GM12801 (cell line): ENCODE measurements at regions not wholly inside any gene's neighbourhood (a gene's known extent, or its start where the extent isn't known, plus 50 kb on each side); places are given as distances from the start of the nearest gene placed in this dataset.

Source experiments
- TF ChIP-seq, protein P1 (sequence below): IDR thresholded peaks from one replicate; pipeline ENCODE4 v1.5.1; 2011; ENCODE audit warnings: control low read depth; ENCODE audit not compliant: insufficient read length; ENCODE audit errors: extremely low read depth

DNA sequence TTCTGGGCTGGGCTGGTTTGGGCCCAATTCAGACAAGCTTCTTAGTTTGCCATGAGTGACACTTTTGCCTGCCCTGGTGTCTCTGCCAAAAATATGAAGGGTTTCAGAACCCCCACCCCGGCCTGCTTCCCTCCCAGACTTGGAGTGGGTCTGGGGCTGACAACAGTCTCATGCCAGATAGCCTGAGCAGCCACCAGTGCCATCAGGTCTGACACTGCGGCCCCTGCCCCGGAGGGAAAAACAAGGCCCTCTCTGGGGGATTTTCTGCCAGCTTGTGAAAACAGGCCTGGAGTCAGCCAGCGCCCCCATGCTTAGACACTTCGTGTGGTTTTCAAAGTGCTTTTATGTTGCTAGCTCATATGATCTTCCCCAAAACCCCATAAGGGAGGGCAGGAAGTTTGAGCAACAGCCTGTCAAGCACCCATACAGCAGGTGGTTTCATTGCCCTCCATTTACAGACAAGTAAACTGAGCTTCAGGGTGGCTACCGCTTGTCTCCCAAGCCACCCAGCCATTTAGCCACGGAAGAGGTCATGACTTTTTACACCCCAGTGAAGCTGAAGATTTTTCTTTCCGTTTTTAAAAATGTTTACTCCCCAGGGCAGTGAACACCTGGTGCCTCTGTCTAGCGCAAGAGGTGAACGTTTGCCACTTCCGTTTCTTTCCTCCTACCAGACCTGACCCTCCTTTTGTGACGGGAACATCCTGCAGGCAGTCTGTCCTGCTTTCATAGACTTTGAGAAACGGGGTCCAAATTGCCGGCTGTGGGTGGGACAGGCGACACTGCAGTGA, 300.6 kb downstream of the SEC14L1 start:
- TF ChIP-seq, protein P1, sequence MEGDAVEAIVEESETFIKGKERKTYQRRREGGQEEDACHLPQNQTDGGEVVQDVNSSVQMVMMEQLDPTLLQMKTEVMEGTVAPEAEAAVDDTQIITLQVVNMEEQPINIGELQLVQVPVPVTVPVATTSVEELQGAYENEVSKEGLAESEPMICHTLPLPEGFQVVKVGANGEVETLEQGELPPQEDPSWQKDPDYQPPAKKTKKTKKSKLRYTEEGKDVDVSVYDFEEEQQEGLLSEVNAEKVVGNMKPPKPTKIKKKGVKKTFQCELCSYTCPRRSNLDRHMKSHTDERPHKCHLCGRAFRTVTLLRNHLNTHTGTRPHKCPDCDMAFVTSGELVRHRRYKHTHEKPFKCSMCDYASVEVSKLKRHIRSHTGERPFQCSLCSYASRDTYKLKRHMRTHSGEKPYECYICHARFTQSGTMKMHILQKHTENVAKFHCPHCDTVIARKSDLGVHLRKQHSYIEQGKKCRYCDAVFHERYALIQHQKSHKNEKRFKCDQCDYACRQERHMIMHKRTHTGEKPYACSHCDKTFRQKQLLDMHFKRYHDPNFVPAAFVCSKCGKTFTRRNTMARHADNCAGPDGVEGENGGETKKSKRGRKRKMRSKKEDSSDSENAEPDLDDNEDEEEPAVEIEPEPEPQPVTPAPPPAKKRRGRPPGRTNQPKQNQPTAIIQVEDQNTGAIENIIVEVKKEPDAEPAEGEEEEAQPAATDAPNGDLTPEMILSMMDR: no peak

DNA sequence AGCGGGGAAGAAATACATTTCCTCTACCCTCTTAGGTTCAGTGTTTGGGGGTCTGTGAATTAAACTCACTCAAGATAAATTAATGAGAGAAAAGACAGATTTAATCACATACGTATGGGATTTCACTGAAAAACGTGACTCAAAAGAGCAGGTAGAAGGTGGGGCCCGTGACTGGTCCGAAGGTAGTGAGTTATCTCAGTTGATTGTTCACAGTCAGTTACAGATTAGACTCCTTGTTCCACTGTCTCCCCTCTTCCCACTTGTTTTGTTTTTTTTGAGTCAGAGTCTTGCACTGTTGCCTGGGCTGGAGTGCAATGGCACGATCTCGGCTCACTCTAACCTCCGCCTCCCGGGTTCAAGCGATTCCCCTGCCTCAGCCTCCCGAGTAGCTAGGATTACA, 301.2 kb downstream of the SEC14L1 start:
- TF ChIP-seq, protein P1: no peak

DNA sequence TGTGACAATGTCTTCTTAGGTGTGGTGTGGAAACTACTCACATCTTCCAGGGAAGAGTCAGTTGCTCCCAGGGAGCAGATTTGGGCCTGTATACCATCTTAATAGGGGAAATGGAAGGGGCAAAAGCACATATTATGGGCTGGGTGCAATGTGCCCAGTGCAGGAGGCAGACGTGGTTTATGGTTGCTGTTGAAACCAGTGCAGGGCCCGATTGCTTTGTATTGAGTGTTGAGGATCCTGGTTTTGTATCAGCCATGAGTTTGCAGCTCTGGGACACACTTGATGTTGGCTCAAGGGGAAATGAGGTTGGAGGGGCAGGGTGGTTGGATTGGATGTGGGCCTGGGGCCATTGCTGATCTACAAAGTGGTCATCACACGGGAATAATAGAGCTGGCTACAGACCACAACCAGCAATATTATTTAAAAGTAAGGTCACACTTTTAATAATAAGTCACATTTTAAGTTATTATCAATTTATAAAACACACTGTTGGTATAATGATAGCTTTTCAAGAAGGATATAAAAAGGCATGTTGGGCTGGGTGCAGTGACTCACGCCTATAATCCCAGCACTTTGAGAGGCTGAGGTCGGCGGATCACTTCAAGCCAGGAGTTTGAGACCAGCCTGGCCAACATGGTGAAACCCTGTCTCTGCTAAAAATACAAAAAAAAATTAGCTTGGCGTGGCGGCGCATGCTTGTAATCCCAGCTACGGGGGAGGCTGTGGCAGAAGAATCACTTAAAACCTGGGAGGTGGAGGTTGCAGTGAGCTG, 302.4 kb downstream of the SEC14L1 start:
- TF ChIP-seq, protein P1: no peak

DNA sequence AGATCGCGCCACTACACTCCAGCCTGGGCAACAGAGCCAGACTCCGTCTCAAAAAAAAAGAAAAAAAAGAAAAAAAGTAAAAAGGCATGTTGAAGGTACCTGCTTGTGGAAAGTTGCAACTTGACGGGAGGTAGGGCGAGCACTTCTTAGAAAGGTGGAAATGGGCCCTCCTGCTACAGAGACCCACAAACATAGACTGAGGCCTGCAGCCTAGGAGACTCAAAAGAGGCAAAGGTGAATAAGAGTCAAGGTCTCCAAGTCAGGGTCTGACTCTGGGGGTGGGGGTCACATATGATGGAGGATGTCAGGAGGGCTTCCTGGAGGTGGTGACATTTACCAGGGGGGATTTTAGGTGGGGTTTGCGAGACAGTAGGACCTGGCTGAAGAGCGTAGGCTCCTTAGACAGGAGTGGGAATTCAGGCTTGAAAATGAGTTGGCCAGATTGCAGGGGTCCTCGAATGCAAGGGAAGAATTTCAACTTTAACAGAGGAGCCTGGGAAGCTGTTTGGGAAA, 303.0 kb downstream of the SEC14L1 start:
- TF ChIP-seq, protein P1: no peak

DNA sequence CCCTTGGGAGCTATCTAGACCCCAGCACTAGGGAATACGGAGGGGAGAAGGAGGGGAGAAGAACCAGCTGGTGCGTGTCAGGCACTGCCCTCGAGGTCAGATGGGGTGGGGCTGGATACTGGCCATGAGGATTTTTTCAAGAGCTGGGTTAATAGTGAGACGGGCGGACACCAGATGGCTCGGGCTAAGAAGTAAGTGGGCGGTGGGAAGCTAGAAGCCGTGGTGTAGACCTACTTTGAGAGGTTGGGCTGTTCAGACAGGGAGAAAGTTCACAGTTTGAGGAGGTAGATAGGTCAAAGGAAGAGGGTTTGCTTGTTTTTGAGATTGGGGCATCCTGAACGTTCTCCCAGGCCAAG, 303.8 kb downstream of the SEC14L1 start:
- TF ChIP-seq, protein P1: no peak

DNA sequence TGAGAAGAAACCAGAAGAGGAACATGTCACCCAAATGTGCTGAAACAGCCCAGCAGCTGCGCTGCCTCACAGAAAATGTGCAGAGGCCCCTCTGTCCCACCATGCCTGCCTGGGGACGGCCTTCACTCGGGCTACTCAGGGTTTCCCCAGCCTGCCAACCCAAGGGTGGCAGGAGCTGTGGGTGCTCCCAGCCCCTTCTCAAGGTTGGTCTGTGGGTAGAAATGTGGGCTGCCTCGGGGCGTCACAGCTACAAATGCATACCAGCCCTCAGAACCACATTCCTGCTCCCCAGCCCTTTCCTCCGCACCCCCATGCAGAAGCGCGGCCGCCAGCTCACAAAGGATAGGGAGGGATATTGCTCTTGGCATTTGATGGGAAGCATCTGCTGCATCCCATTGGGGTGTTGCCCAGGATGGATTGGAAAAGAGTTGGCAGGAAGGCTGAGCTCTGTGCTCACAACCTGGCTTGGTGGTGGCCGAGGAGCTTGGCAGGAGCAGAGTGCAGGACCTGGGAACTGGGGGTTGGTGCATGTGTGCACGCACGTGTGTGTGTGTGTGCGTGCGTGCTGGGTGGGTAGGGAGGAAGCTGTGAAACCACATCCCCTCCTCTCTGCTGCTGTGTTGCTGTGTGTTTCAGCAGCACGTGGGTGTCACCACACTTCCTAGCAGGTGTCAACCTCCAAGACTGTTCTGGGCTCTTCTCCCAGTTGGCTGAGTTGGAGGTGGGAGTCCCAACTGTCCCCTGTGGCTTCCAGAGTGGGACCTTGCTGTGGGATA, 304.4 kb downstream of the SEC14L1 start:
- TF ChIP-seq, protein P1: no peak
